Osteoblast (primary cell): ENCODE measurements at regions not wholly inside any gene's neighbourhood (a gene's known extent, or its start where the extent isn't known, plus 50 kb on each side); places are given as distances from the start of the nearest gene placed in this dataset.

Experiments
- DNase-seq: peaks from one replicate; pipeline ENCODE4 v3.0.0; 2011; ENCODE audit warnings: low spot score, mixed read lengths; ENCODE audit not compliant: insufficient read length; ENCODE audit errors: missing footprints
- H2AFZ ChIP-seq: 2 replicates; pipeline ENCODE4 v1.6.0; 2011; ENCODE audit warnings: mild to moderate bottlenecking, low read length
- H3K27ac ChIP-seq: 2 replicates; pipeline ENCODE4 v1.5.1; 2011; ENCODE audit warnings: mild to moderate bottlenecking, low read depth, low read length, moderate library complexity
- H3K27me3 ChIP-seq: 2 replicates; pipeline ENCODE4 v1.6.0; 2012; ENCODE audit warnings: mild to moderate bottlenecking, control low read depth, inconsistent platforms, low read length, moderate library complexity; ENCODE audit not compliant: insufficient read depth
- H3K36me3 ChIP-seq: 2 replicates; pipeline ENCODE4 v1.5.1; 2011; ENCODE audit warnings: mild to moderate bottlenecking, low read length, control low read depth, moderate library complexity; ENCODE audit not compliant: insufficient read depth
- H3K4me1 ChIP-seq: 2 replicates; pipeline ENCODE4 v1.5.1; 2011; ENCODE audit warnings: mild to moderate bottlenecking, low read length, control low read depth, moderate library complexity; ENCODE audit not compliant: insufficient read depth
- H3K4me2 ChIP-seq: 2 replicates; pipeline ENCODE4 v1.6.0; 2011; ENCODE audit warnings: mild to moderate bottlenecking, low read length; ENCODE audit not compliant: insufficient read depth
- H3K4me3 ChIP-seq: fragments of 200-600 bp; sonication (generic); 3 replicates; pipeline ENCODE4 v1.5.1; 2012; ENCODE audit warnings: mild to moderate bottlenecking, low read length, inconsistent platforms; ENCODE audit not compliant: insufficient read depth
- H3K79me2 ChIP-seq: 2 replicates; pipeline ENCODE4 v1.6.0; 2012; ENCODE audit warnings: mild to moderate bottlenecking, low read length, control low read depth, inconsistent platforms; ENCODE audit not compliant: insufficient read depth
- H3K9me3 ChIP-seq: 2 replicates; pipeline ENCODE4 v1.5.1; 2011; ENCODE audit warnings: low read depth, low read length, control low read depth
- H4K20me1 ChIP-seq: 2 replicates; pipeline ENCODE4 v1.6.0; 2012; ENCODE audit warnings: mild to moderate bottlenecking, low read length, control low read depth; ENCODE audit not compliant: insufficient read depth
- CTCF ChIP-seq: IDR thresholded peaks from 2 replicates; pipeline ENCODE4 v1.5.1; 2011; ENCODE audit warnings: mild to moderate bottlenecking, low read depth, low read length, moderate library complexity; ENCODE audit errors: extremely low read depth

GRCh38 chr4:81564025-81564424 is 92.3 kb upstream of the RASGEF1B start:
- no peak for DNase-seq
- H3K9me3 ChIP-seq, result no peaks in the 10 kb centered on the region
- no peaks in the 10 kb centered on the region for H3K27me3 ChIP-seq
- no peaks in the 10 kb centered on the region for H4K20me1 ChIP-seq
- no peaks in the 10 kb centered on the region for H3K36me3 ChIP-seq
- H2AFZ ChIP-seq, result no peak overlapping the region
- no peaks in the 10 kb centered on the region for H3K79me2 ChIP-seq
- no peak overlapping the region for H3K4me3 ChIP-seq
- H3K27ac ChIP-seq, result no peak overlapping the region
- peaks cover 13% of the 10 kb centered on the region for H3K4me1 ChIP-seq
- TF ChIP-seq CTCF, result no peak
- no peak overlapping the region for H3K4me2 ChIP-seq

GRCh38 chr4:81562093-81562492 is 90.4 kb upstream of the RASGEF1B start:
- no peak overlapping the region for H3K4me2 ChIP-seq
- TF ChIP-seq CTCF, result no peak
- peaks cover 13% of the 10 kb centered on the region for H3K4me1 ChIP-seq
- H3K9me3 ChIP-seq, result no peaks in the 10 kb centered on the region
- no peak overlapping the region for H3K4me3 ChIP-seq
- H3K27me3 ChIP-seq, result no peaks in the 10 kb centered on the region
- no peak overlapping the region for H2AFZ ChIP-seq
- no peaks in the 10 kb centered on the region for H3K79me2 ChIP-seq
- no peaks in the 10 kb centered on the region for H4K20me1 ChIP-seq
- no peak for DNase-seq
- H3K36me3 ChIP-seq, result no peaks in the 10 kb centered on the region
- no peak overlapping the region for H3K27ac ChIP-seq

GRCh38 chr4:81557306-81557705 is 85.6 kb upstream of the RASGEF1B start:
- no peaks in the 10 kb centered on the region for H3K79me2 ChIP-seq

GRCh38 chr4:81555489-81555888 is 83.8 kb upstream of the RASGEF1B start:
- Histone ChIP-seq H3K27ac (no peak overlapping the region), H3K36me3 (no peaks in the 10 kb centered on the region), H3K9me3 (no peaks in the 10 kb centered on the region), H3K4me1 (no peaks in the 10 kb centered on the region), H4K20me1 (no peaks in the 10 kb centered on the region), H3K79me2 (no peaks in the 10 kb centered on the region), H3K4me3 (no peak overlapping the region), H2AFZ (no peak overlapping the region), H3K4me2 (no peak overlapping the region), H3K27me3 (no peaks in the 10 kb centered on the region)
- no peak for TF ChIP-seq CTCF
- DNase-seq, result no peak

More at GRCh38 chr4:81557306-81557705, 85.6 kb upstream of the RASGEF1B start:
- Histone ChIP-seq H3K36me3 (no peaks in the 10 kb centered on the region), H3K4me3 (no peak overlapping the region), H4K20me1 (no peaks in the 10 kb centered on the region), H3K4me1 (no peaks in the 10 kb centered on the region), H2AFZ (no peak overlapping the region), H3K4me2 (no peak overlapping the region), H3K9me3 (no peaks in the 10 kb centered on the region), H3K27me3 (no peaks in the 10 kb centered on the region), H3K27ac (no peak overlapping the region)
- no peak for DNase-seq
- no peak for TF ChIP-seq CTCF
